HG02943 (cell line): ENCODE measurements at regions not wholly inside any gene's neighbourhood (a gene's known extent, or its start where the extent isn't known, plus 50 kb on each side); places are given as distances from the start of the nearest gene placed in this dataset.
"Not testable (repeated sequence)": the region's sequence is repeated elsewhere in the genome, so short reads cannot be mapped to it uniquely, and the experiment has no call there.

Source experiments
- ATAC-seq: cut with Tn5 transposase; IDR thresholded peaks from one replicate; pipeline ENCODE4 v1.9.1; 2021; ENCODE audit warnings: mild to moderate bottlenecking, low read depth, moderate library complexity; ENCODE audit not compliant: unreplicated experiment

DNA sequence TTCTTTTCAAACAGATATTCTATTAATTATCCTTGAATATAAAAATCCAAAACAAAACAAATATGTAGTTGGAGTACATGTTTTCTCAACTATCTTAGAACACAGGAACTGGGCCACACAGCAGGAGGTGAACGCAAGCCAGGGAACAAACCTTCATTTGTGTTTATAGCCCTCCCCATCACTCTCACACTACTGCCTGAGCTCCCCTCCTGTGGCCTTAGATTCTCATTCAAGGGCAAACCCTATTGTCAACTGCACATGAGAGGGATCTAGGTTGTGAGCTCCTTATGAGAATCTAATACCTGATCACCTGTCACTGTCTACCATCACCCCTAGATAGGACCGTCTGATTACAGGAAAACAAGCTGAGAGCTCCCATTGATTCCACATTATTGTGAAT, 427.1 kb upstream of the PRR20A start:
- no peak for ATAC-seq

- no peak for ATAC-seq
Observed at GRCh38 chr13:56718791-56719190, 421.9 kb upstream of the PRR20A start.

DNA sequence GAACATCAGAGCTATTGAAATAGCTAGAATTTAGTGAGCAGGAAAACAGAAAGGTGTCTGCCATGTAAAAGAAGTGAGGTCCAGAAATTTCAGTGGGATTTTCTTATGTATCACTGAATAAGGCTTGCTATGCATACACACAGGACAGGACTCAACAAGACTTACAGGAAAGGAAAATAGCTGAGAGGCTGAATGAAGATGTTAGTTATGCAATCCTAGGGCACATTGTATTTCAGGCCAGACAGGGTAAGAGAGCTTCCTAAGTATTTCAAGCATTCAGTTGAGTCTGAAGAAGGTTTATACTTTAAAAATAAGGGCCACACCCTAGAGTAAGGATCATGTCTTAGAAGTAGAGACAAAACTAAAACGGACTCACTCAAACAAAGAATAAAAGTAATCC, 419.9 kb upstream of the PRR20A start:
- no peak for ATAC-seq

GRCh38 chr13:56735537-56735942, 405.2 kb upstream of the PRR20A start:
- ATAC-seq, result no peak

DNA sequence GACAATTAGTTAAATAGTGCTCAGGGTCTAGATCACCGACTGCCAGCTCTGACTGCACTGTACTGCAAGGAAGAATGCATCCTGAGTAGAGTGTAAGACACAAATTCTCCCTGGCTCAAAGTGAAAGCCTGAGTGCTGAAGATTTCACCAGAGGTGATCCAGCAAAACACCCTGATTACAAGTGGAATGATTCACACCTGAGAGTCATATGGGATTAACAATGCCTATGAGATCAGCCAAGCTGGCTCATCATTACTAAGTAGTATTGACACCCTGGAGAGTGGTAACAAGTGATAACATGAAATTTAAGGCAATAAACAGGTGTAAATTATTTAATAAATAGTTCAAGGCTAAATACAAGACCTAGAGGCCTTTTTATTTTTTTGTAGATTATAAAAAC, 403.8 kb upstream of the PRR20A start:
- no peak for ATAC-seq

GRCh38 chr13:56752636-56753035, 388.1 kb upstream of the PRR20A start:
- no peak for ATAC-seq

GRCh38 chr13:56755181-56755935, 385.4 kb upstream of the PRR20A start:
- ATAC-seq, result no peak

- ATAC-seq, result not testable (repeated sequence)
Observed at GRCh38 chr13:56763333-56763732, 377.4 kb upstream of the PRR20A start.

GRCh38 chr13:56773148-56773547, 367.6 kb upstream of the PRR20A start:
- no peak for ATAC-seq

DNA sequence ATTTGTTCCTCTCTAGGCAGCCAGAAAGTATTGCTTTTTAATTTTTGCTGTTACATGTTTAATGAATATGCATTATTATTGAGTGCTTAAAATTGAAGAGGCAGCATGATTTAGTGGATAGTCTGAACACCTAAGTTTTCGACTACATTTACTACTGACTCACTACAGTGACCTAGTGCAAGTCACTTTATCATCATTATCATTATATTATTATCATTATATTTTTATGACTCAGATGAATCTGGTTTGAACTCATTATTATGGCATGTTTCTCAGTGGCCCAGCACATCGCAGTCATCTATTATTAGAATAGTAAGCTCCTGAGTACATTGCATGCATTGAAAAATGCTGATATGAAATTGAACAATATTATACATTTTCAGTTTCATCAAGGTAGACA, 351.2 kb upstream of the PRR20A start:
- no peak for ATAC-seq

GRCh38 chr13:56837161-56837560, 303.6 kb upstream of the PRR20A start:
- no peak for ATAC-seq

- no peak for ATAC-seq
Observed at GRCh38 chr13:56850852-56851251, 289.9 kb upstream of the PRR20A start.

DNA sequence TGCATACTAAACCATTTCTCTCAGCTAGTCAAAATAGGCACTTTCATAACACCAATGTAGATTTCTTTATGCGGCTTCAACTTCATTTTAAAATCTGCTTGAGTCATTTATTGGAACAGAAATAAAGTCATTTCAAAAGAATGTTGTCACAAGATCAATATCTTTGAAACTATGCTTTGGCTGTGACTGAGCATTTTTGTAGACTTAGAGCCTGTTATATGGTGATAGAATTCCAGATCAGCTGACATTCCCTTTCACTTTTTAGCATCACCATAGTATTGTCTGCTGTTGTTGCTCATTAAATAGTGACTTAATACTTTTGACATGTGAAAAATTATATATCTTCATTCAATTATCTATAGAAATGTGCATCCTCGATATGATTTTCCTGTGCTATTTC, 279.2 kb upstream of the PRR20A start:
- no peak for ATAC-seq

DNA sequence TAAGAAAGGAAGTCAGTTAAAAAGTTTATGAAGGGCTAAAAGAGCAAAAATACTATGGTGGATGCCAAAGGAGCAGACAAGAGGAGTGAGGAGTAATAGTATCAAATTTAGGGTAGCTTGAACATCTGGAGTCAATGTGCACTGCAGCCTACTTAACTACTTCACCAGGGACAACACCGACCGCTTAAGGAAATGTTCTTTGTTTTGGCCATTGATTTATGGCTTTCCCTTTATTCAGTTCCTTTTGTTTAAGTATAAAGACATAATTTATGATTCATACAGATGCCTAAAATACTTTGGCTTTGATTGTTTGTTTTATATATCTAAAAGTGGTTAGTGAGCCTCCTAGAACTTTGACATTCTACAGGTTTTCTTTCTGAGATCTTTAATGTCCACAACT, 276.3 kb upstream of the PRR20A start:
- ATAC-seq, result no peak

DNA sequence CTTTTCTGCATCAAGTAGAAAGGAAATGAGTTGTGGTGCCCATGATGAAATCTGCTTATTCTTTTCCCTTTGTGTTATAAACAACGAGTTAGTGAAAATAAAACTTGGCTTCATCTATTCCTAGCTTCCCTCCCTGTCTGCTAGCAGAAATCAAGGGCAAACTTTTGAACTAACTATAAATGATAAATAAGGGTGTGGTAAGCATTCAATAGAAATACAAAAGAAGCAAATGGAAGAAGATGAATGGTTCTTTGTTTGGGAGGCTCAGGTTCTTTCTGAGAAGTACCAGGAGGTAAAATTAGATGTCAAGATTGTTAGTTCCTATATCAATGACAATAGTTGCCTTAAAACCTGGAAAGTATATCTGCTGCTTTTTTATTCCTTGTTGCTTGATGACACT, 275.3 kb upstream of the PRR20A start:
- no peak for ATAC-seq

- no peak for ATAC-seq
Observed at GRCh38 chr13:56869671-56870070, 271.0 kb upstream of the PRR20A start.

- ATAC-seq, result no peak
Observed at GRCh38 chr13:56886398-56886797, 254.3 kb upstream of the PRR20A start.

- ATAC-seq, result no peak
Observed at GRCh38 chr13:56888455-56888854, 252.3 kb upstream of the PRR20A start.

DNA sequence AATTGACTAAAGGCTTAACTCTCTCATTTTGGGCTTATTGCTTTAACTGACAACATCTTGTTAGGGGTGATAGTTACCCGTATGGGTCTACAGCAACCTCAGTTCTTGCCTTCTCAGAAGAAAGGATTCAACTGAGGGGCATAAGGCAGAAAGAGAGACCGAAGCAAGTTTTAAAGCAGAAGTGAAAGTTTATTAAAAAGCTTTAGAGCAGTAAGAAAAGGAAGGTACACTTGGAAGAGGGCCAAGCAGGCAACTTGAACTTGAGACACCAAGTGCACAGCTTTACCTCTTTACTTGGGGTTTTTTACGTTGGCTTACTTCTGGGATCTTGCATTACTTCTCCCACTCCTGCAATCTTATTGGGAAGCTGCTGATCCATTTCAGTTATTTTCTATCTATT, 246.9 kb upstream of the PRR20A start:
- no peak for ATAC-seq

DNA sequence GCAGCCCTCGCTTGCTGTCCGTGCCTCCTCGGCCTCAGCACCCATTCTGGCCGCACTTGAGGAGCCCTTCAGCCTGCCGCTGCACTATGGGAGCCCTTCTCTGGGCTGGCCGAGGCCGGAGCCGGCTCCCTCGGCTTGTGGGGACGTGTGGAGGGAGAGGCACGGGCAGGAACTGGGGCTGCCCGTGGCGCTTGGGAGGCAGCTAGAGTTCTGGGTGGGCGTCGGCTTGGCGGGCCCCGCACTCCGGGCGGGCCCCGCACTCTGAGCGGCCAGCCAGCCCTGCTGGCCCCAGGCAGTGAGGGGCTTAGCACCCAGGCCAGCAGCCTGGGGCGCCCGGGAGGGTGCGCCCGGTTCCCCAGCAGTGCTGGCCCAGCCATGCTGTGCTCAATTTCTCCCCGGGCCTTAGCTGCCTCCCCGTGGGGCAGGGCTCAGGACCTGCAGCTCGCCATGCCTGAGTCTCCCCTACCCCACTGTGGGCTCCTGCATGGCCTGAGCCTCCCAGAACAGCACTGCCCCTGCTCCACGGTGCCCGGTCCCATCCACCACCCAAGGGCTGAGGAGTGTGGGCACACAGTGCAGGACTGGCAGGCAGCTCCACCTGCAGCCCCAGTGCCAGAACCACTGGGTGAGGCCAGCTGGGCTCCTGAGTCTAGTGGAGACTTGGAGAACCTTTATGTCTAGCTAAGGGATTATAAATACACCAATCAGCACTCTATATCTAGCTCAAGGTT, 240.0 kb upstream of the PRR20A start:
- no peak for ATAC-seq

- no peak for ATAC-seq
Observed at GRCh38 chr13:56902276-56902675, 238.4 kb upstream of the PRR20A start.

- ATAC-seq, result no peak
Observed at GRCh38 chr13:56903710-56904282, 236.9 kb upstream of the PRR20A start.
